Thoracic aorta (tissue), 2 donors: ENCODE measurements at regions not wholly inside any gene's neighbourhood (a gene's known extent, or its start where the extent isn't known, plus 50 kb on each side); places are given as distances from the start of the nearest gene placed in this dataset.

Experiments
- ATAC-seq: fragments of 150-250 bp; one replicate; pipeline ENCODE4 v1.8.0; 2017; ENCODE audit warnings: low read depth; ENCODE audit not compliant: insufficient number of reproducible peaks, low FRiP score
- DNase-seq: peaks from one replicate; pipeline ENCODE4 v3.0.0-alpha.2; 2020; ENCODE audit warnings: low spot score
- H3K27ac ChIP-seq, 2 donors: fragments of 200-600 bp; sonication (generic); 1 replicate in 1 of 2; 2 replicates in 1 of 2; pipeline ENCODE4 v1.5.1; 2016; ENCODE audit warnings: mild to moderate bottlenecking in 2 of 2, moderate library complexity in 2 of 2
- H3K27me3 ChIP-seq: fragments of 200-600 bp; sonication (generic); replicated peaks from 2 replicates; pipeline ENCODE4 v1.6.0; 2016; ENCODE audit warnings: mild to moderate bottlenecking; ENCODE audit not compliant: insufficient read depth
- H3K36me3 ChIP-seq: fragments of 200-600 bp; sonication (generic); one replicate; pipeline ENCODE4 v1.5.1; 2016
- H3K4me1 ChIP-seq, 2 donors: fragments of 200-600 bp; sonication (generic); 1 replicate in 1 of 2; 2 replicates in 1 of 2; pipeline versions ENCODE4 v1.5.1 to v1.6.0; 2016; ENCODE audit warnings: low read depth in 2 of 2, mild to moderate bottlenecking in 1 of 2; ENCODE audit not compliant: control insufficient read depth in 1 of 2
- H3K4me3 ChIP-seq: fragments of 200-600 bp; sonication (generic); 2 replicates; pipeline ENCODE4 v1.5.1; 2016; ENCODE audit warnings: mild to moderate bottlenecking
- H3K9me3 ChIP-seq: fragments of 200-600 bp; sonication (generic); 2 replicates; pipeline ENCODE4 v1.5.1; 2016
- CTCF ChIP-seq: fragments of 200-600 bp; sonication (generic); IDR thresholded peaks from one replicate; pipeline ENCODE4 v1.5.1; 2019; ENCODE audit warnings: antibody characterized with exemption

GRCh38 chr10:9274206-9274755, 1219.8 kb downstream of the GATA3 start:
- ATAC-seq: no peak
- H3K4me3 ChIP-seq: no peak overlapping the region
- no peaks in the 10 kb centered on the region for H3K4me1 ChIP-seq
- no peaks in the 10 kb centered on the region for H3K27me3 ChIP-seq
- no peak for TF ChIP-seq CTCF
- H3K36me3 ChIP-seq: no peaks in the 10 kb centered on the region
- no peak overlapping the region for H3K27ac ChIP-seq
- DNase-seq: no peak
- no peaks in the 10 kb centered on the region for H3K9me3 ChIP-seq

GRCh38 chr10:9275861-9276260, 1221.4 kb downstream of the GATA3 start:
- Histone ChIP-seq H3K27me3 (no peaks in the 10 kb centered on the region), H3K36me3 (no peaks in the 10 kb centered on the region), H3K4me1 (no peaks in the 10 kb centered on the region), H3K27ac (no peak overlapping the region), H3K4me3 (no peak overlapping the region), H3K9me3 (no peaks in the 10 kb centered on the region)
- no peak for ATAC-seq
- no peak for TF ChIP-seq CTCF
- DNase-seq: no peak

- Histone ChIP-seq H3K36me3 (no peaks in the 10 kb centered on the region), H3K27ac (no peak overlapping the region), H3K4me1 (no peaks in the 10 kb centered on the region), H3K9me3 (no peaks in the 10 kb centered on the region), H3K27me3 (no peaks in the 10 kb centered on the region), H3K4me3 (no peak overlapping the region)
- ATAC-seq (no peak), DNase-seq (no peak)
- no peak for TF ChIP-seq CTCF
These were observed 1231.2 kb downstream of the GATA3 start for GRCh38 chr10:9285690-9286089.

- H3K9me3 ChIP-seq: no peaks in the 10 kb centered on the region
- no peak for DNase-seq
- ATAC-seq: no peak
- TF ChIP-seq CTCF: no peak
- H3K4me3 ChIP-seq: no peak overlapping the region
- H3K27me3 ChIP-seq: no peaks in the 10 kb centered on the region
- H3K4me1 ChIP-seq: no peaks in the 10 kb centered on the region
- no peaks in the 10 kb centered on the region for H3K36me3 ChIP-seq
- H3K27ac ChIP-seq: no peak overlapping the region
These were observed 1235.3 kb downstream of the GATA3 start for GRCh38 chr10:9289811-9290210.

- no peak for DNase-seq
- Histone ChIP-seq H3K4me3 (no peak overlapping the region), H3K27ac (no peak overlapping the region), H3K4me1 (no peaks in the 10 kb centered on the region), H3K9me3 (no peaks in the 10 kb centered on the region), H3K27me3 (no peaks in the 10 kb centered on the region), H3K36me3 (no peaks in the 10 kb centered on the region)
- no peak for ATAC-seq
- no peak for TF ChIP-seq CTCF
These were observed 1236.6 kb downstream of the GATA3 start for GRCh38 chr10:9291081-9291480.
